ENCODE measurements at regions not wholly inside any gene's neighbourhood (a gene's known extent, or its start where the extent isn't known, plus 50 kb on each side); places are given as distances from the start of the nearest gene placed in this dataset.

- Histone ChIP-seq H3K4me1 (ENCODE audit: control insufficient read depth in 2 of 3, insufficient read depth in 2 of 3, low read depth in 1 of 3, low read length in 3 of 3) (no peaks in the 10 kb centered on the region), H3K27ac (ENCODE audit: low read depth in 2 of 2, low read length in 2 of 2) (no peak overlapping the region), H3K9me3 (ENCODE audit: control insufficient read depth in 2 of 3, insufficient read depth in 1 of 3, low read length in 3 of 3) (no peaks in the 10 kb centered on the region), H3K4me3 (ENCODE audit: low read length in 3 of 3) (no peak overlapping the region), H3K27me3 (ENCODE audit: control insufficient read depth, insufficient read depth, low read length) (no peaks in the 10 kb centered on the region), H3K9ac (ENCODE audit: low read length in 3 of 3) (no peak overlapping the region), H3K36me3 (ENCODE audit: control insufficient read depth in 2 of 3, insufficient read depth in 3 of 3, low read length in 3 of 3) (no peaks in the 10 kb centered on the region)
- TF ChIP-seq CTCF (IDR thresholded peaks at IDR 0.05; ENCODE audit: borderline replicate concordance, extremely low read depth, insufficient read depth): no peak
- FAIRE-seq (no peak), DNase-seq (no peak)
- intact Hi-C loops (cut with DNase I): no loop called here
Measured at GRCh38 chr11:22049276-22049675, 143.6 kb upstream of the ANO5 start.

GRCh38 chr11:22065472-22065871 lies 127.4 kb upstream of the ANO5 start:
- intact Hi-C loops (cut with DNase I): no loop called here
- Histone ChIP-seq H3K9ac (ENCODE audit: low read length in 3 of 3) (no peak overlapping the region), H3K4me1 (ENCODE audit: control insufficient read depth in 2 of 3, insufficient read depth in 2 of 3, low read depth in 1 of 3, low read length in 3 of 3) (no peaks in the 10 kb centered on the region), H3K36me3 (ENCODE audit: control insufficient read depth in 2 of 3, insufficient read depth in 3 of 3, low read length in 3 of 3) (no peaks in the 10 kb centered on the region), H3K4me3 (ENCODE audit: low read length in 3 of 3) (no peak overlapping the region), H3K9me3 (ENCODE audit: control insufficient read depth in 2 of 3, insufficient read depth in 1 of 3, low read length in 3 of 3) (peaks cover 0 to 4% (median 0%) of the 10 kb centered on the region in 3 donors), H3K27me3 (ENCODE audit: control insufficient read depth, insufficient read depth, low read length) (no peaks in the 10 kb centered on the region), H3K27ac (ENCODE audit: low read depth in 2 of 2, low read length in 2 of 2) (no peak overlapping the region)
- no peak for TF ChIP-seq CTCF (IDR thresholded peaks at IDR 0.05; ENCODE audit: borderline replicate concordance, extremely low read depth, insufficient read depth)
- no peak for FAIRE-seq
- DNase-seq: no peak

GRCh38 chr11:22069844-22070243 lies 123.0 kb upstream of the ANO5 start:
- intact Hi-C loops (cut with DNase I): no loop called here

More at GRCh38 chr11:22069844-22070243, 123.0 kb upstream of the ANO5 start:
- DNase-seq: no peak
- H3K4me3 ChIP-seq (ENCODE audit: low read length in 3 of 3): no peak overlapping the region
- FAIRE-seq: no peak
- TF ChIP-seq CTCF (IDR thresholded peaks at IDR 0.05; ENCODE audit: borderline replicate concordance, extremely low read depth, insufficient read depth): no peak
- no peak overlapping the region for H3K27ac ChIP-seq (ENCODE audit: low read depth in 2 of 2, low read length in 2 of 2)
- H3K9ac ChIP-seq (ENCODE audit: low read length in 3 of 3): no peak overlapping the region
- no peaks in the 10 kb centered on the region for H3K9me3 ChIP-seq (ENCODE audit: control insufficient read depth in 2 of 3, insufficient read depth in 1 of 3, low read length in 3 of 3)
- H3K27me3 ChIP-seq (ENCODE audit: control insufficient read depth, insufficient read depth, low read length): no peaks in the 10 kb centered on the region
- H3K36me3 ChIP-seq (ENCODE audit: control insufficient read depth in 2 of 3, insufficient read depth in 3 of 3, low read length in 3 of 3): no peaks in the 10 kb centered on the region
- no peaks in the 10 kb centered on the region for H3K4me1 ChIP-seq (ENCODE audit: control insufficient read depth in 2 of 3, insufficient read depth in 2 of 3, low read depth in 1 of 3, low read length in 3 of 3)
